Neural cell (in vitro differentiated cells): ENCODE measurements at regions not wholly inside any gene's neighbourhood (a gene's known extent, or its start where the extent isn't known, plus 50 kb on each side); places are given as distances from the start of the nearest gene placed in this dataset.

Experiments used
- H2AFZ ChIP-seq: fragments of 200-600, 300-800 bp; sonication (generic), shearing (Covaris generic); 2 replicates; pipeline ENCODE4 v1.6.0; 2014; ENCODE audit warnings: low read depth, mild to moderate bottlenecking, antibody characterized with exemption, low read length, moderate library complexity
- H3F3A ChIP-seq: fragments of 200-600 bp; shearing (Covaris generic); 2 replicates; pipeline ENCODE4 v1.6.1; 2016; ENCODE audit warnings: mild to moderate bottlenecking, moderate library complexity, mixed read lengths, antibody characterized with exemption, low read length; ENCODE audit not compliant: insufficient read depth, poor library complexity, severe bottlenecking
- H3K27ac ChIP-seq: fragments of 200-600, 300-800 bp; sonication (generic), shearing (Covaris generic); 2 replicates; pipeline ENCODE4 v1.5.1; 2014; ENCODE audit warnings: mild to moderate bottlenecking, low read length, moderate library complexity
- H3K27me3 ChIP-seq: fragments of 300-800, 200-600 bp; sonication (generic), shearing (Covaris generic); 2 replicates; pipeline ENCODE4 v1.6.0; 2014; ENCODE audit warnings: mild to moderate bottlenecking, low read depth, low read length, moderate library complexity; ENCODE audit not compliant: insufficient read depth
- H3K36me3 ChIP-seq: fragments of 300-800, 200-600 bp; sonication (generic), shearing (Covaris generic); 2 replicates; pipeline ENCODE4 v1.5.1; 2014; ENCODE audit warnings: mild to moderate bottlenecking, antibody characterized with exemption, low read length, moderate library complexity; ENCODE audit not compliant: insufficient read depth
- H3K4me2 ChIP-seq: fragments of 300-800, 200-600 bp; sonication (generic), shearing (Covaris generic); 2 replicates; pipeline ENCODE4 v1.6.0; 2014; ENCODE audit warnings: mild to moderate bottlenecking, low read length
- H3K4me3 ChIP-seq: fragments of 300-800, 200-600 bp; sonication (generic), shearing (Covaris generic); 2 replicates; pipeline ENCODE4 v1.5.1; 2014; ENCODE audit warnings: mild to moderate bottlenecking, low read length, moderate library complexity
- H3K79me2 ChIP-seq: fragments of 200-600 bp; shearing (Covaris generic); replicated peaks from 2 replicates; pipeline ENCODE4 v1.6.0; 2014; ENCODE audit warnings: mild to moderate bottlenecking, low read length, moderate library complexity; ENCODE audit not compliant: insufficient read depth
- H3K9ac ChIP-seq: fragments of 300-800, 200-600 bp; sonication (generic), shearing (Covaris generic); 2 replicates; pipeline ENCODE4 v1.6.1; 2016; ENCODE audit warnings: mild to moderate bottlenecking, low read length, mixed read lengths
- H3K9me2 ChIP-seq: fragments of 200-600 bp; shearing (Covaris generic); 2 replicates; pipeline ENCODE4 v1.6.1; 2016; ENCODE audit warnings: mild to moderate bottlenecking, low read length, mixed read lengths; ENCODE audit not compliant: insufficient read depth
- H3K9me3 ChIP-seq: fragments of 200-600, 300-800 bp; sonication (generic), shearing (Covaris generic); 2 replicates; pipeline ENCODE4 v1.6.1; 2016; ENCODE audit warnings: mild to moderate bottlenecking, mixed run types, low read length, moderate library complexity, mixed read lengths
- H4K20me1 ChIP-seq: fragments of 200-600 bp; shearing (Covaris generic); 2 replicates; pipeline ENCODE4 v1.6.1; 2016; ENCODE audit warnings: mild to moderate bottlenecking, mixed run types; ENCODE audit not compliant: insufficient read depth
- EP300 ChIP-seq: fragments of 450-650 bp; conservative IDR thresholded peaks from 2 replicates; pipeline ENCODE4 v1.6.1; 2014; ENCODE audit warnings: antibody characterized with exemption, mild to moderate bottlenecking, moderate library complexity; ENCODE audit not compliant: poor library complexity, severe bottlenecking
- EZH2 ChIP-seq: fragments of 200-600, 300-800 bp; shearing (Covaris generic), sonication (generic); IDR thresholded peaks from 2 replicates; pipeline ENCODE4 v1.6.1; 2014; ENCODE audit warnings: antibody characterized with exemption, low read length, borderline replicate concordance, mild to moderate bottlenecking; ENCODE audit not compliant: insufficient read depth, poor library complexity, severe bottlenecking
- MXI1 ChIP-seq: fragments of 450-650 bp; conservative IDR thresholded peaks from 2 replicates; pipeline ENCODE4 v1.6.1; 2014; ENCODE audit warnings: antibody characterized with exemption, mild to moderate bottlenecking; ENCODE audit not compliant: poor library complexity, severe bottlenecking
- POLR2AphosphoS5 ChIP-seq: IDR thresholded peaks from 2 replicates; pipeline ENCODE4 v1.6.1; 2012
- RAD21 ChIP-seq: fragments of 450-650 bp; conservative IDR thresholded peaks from 2 replicates; pipeline ENCODE4 v1.6.1; 2014; ENCODE audit warnings: antibody characterized with exemption, mild to moderate bottlenecking, moderate library complexity
- REST ChIP-seq: IDR thresholded peaks from 2 replicates; pipeline ENCODE4 v1.6.1; 2012; ENCODE audit warnings: borderline replicate concordance
- SMC3 ChIP-seq: fragments of 450-650 bp; conservative IDR thresholded peaks from 2 replicates; pipeline ENCODE4 v1.6.1; 2014; ENCODE audit warnings: antibody characterized with exemption, mild to moderate bottlenecking, moderate library complexity; ENCODE audit not compliant: poor library complexity
- TAF1 ChIP-seq: IDR thresholded peaks from 2 replicates; pipeline ENCODE4 v1.6.1; 2012; ENCODE audit warnings: low read depth
- TF ChIP-seq, protein P1 (sequence below): fragments of 450-650 bp; IDR thresholded peaks from 2 replicates; pipeline ENCODE4 v1.5.1; 2014; ENCODE audit warnings: antibody characterized with exemption, mild to moderate bottlenecking, moderate library complexity; ENCODE audit not compliant: poor library complexity, severe bottlenecking

DNA sequence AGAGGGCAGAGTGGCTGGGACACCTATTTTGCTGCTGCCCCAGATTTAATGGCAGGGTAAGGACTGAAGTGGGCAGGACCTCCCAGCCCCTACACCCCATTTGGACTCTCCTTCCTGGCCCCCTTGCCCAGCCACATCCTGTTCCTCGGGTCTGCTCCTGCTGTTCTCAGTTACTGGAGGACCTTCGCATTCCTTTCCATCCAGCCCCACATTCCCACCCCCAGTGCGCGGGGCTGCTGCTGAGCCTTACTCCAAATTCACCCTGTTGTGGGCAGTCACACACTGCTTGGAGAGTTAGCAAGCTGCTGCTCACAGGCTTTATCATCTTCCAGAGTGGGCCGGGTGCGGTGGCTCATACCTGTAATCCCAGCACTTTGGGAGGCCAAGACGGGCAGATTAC is 75.2 kb upstream of the SLC14A2 start:
- peaks cover 5% of the 10 kb centered on the region for H3K9me3 ChIP-seq
- no peak overlapping the region for H3K27ac ChIP-seq
- H3F3A ChIP-seq: no peaks in the 10 kb centered on the region
- H3K9ac ChIP-seq: no peak overlapping the region
- no peak overlapping the region for H3K4me3 ChIP-seq
- H3K4me2 ChIP-seq: no peak overlapping the region
- no peak for TF ChIP-seq RAD21
- TF ChIP-seq EZH2: no peak
- TF ChIP-seq EP300: no peak
- TF ChIP-seq, protein P1, sequence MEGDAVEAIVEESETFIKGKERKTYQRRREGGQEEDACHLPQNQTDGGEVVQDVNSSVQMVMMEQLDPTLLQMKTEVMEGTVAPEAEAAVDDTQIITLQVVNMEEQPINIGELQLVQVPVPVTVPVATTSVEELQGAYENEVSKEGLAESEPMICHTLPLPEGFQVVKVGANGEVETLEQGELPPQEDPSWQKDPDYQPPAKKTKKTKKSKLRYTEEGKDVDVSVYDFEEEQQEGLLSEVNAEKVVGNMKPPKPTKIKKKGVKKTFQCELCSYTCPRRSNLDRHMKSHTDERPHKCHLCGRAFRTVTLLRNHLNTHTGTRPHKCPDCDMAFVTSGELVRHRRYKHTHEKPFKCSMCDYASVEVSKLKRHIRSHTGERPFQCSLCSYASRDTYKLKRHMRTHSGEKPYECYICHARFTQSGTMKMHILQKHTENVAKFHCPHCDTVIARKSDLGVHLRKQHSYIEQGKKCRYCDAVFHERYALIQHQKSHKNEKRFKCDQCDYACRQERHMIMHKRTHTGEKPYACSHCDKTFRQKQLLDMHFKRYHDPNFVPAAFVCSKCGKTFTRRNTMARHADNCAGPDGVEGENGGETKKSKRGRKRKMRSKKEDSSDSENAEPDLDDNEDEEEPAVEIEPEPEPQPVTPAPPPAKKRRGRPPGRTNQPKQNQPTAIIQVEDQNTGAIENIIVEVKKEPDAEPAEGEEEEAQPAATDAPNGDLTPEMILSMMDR: no peak
- no peak for TF ChIP-seq POLR2AphosphoS5
- TF ChIP-seq TAF1: no peak
- TF ChIP-seq REST: no peak
- TF ChIP-seq SMC3: no peak
- TF ChIP-seq MXI1: no peak
- no peak overlapping the region for H2AFZ ChIP-seq
- no peaks in the 10 kb centered on the region for H3K79me2 ChIP-seq
- no peaks in the 10 kb centered on the region for H3K9me2 ChIP-seq
- no peaks in the 10 kb centered on the region for H3K36me3 ChIP-seq
- no peaks in the 10 kb centered on the region for H4K20me1 ChIP-seq
- no peaks in the 10 kb centered on the region for H3K27me3 ChIP-seq

DNA sequence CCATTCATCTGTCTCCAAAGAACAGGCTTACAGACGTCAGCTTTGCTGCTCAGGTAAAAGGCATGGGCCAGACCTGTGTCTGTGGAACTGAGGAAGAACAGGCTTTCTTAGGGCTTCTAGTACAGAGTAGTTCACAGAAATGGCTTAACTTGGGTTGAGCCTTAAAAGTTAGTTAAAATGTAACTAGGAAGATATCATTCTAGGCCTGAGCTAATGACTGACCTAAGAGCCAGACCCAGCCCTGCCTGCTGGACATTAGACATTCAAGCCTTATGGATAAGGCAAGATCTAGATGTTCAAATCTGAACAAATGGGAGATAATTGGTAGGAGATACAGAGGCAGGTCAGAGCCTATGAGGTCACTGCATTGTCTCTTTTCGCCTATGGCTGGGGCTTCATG is 73.9 kb upstream of the SLC14A2 start:
- H3K27me3 ChIP-seq: no peaks in the 10 kb centered on the region
- no peaks in the 10 kb centered on the region for H3K79me2 ChIP-seq
- H3K9me3 ChIP-seq: no peaks in the 10 kb centered on the region
- no peaks in the 10 kb centered on the region for H3K9me2 ChIP-seq
- no peaks in the 10 kb centered on the region for H3K36me3 ChIP-seq
- no peaks in the 10 kb centered on the region for H4K20me1 ChIP-seq
- no peak overlapping the region for H3K4me3 ChIP-seq
- no peak overlapping the region for H3K27ac ChIP-seq
- no peak overlapping the region for H3K4me2 ChIP-seq
- no peak overlapping the region for H3K9ac ChIP-seq
- H3F3A ChIP-seq: no peaks in the 10 kb centered on the region
- no peak for TF ChIP-seq EP300
- TF ChIP-seq REST: no peak
- no peak for TF ChIP-seq EZH2
- TF ChIP-seq SMC3: no peak
- TF ChIP-seq, protein P1: no peak
- no peak for TF ChIP-seq RAD21
- no peak for TF ChIP-seq POLR2AphosphoS5
- no peak for TF ChIP-seq MXI1
- no peak for TF ChIP-seq TAF1
- no peak overlapping the region for H2AFZ ChIP-seq
